T-cell (primary cell): ENCODE measurements at regions not wholly inside any gene's neighbourhood (a gene's known extent, or its start where the extent isn't known, plus 50 kb on each side); places are given as distances from the start of the nearest gene placed in this dataset.

Experiments
- ATAC-seq, 4 experiments: fragments of 200-7000 bp in 3 of 4; fragments of 150-1000 bp in 1 of 4; cut with Tn5 transposase; replicated peaks in 1 of 4; 1 replicate in 3 of 4; 2 replicates in 1 of 4; pipeline ENCODE4 v1.10.0; 2021; ENCODE audit warnings: moderate library complexity in 3 of 4, mild to moderate bottlenecking in 2 of 4, moderate number of reproducible peaks in 1 of 4
- CTCF ChIA-PET, 2 donors: fragments of 300-600 bp; sonication (Branson Sonifier 250); formaldehyde crosslinking; loops; one replicate each; lab custom pipeline; 2022; ENCODE audit warnings: antibody characterized with exemption in 2 of 2; lab: Charles Lee
- POLR2A ChIA-PET, 2 donors: fragments of 300-600 bp; sonication (Branson Sonifier 250); formaldehyde crosslinking; loops; one replicate each; lab custom pipeline; 2022; ENCODE audit warnings: antibody characterized with exemption in 2 of 2; lab: Charles Lee
- DNase-seq, 35 experiments: peaks; one replicate each; pipeline versions ENCODE4 v3.0.0 to v3.0.0-alpha.2; 2013 to 2023
- H3K27ac ChIP-seq: one replicate; pipeline ENCODE4 v1.5.1; 2013; ENCODE audit warnings: low read length
- H3K27me3 ChIP-seq, 2 experiments: replicated peaks in 1 of 2; 1 replicate in 1 of 2; 2 replicates in 1 of 2; pipeline versions ENCODE4 v1.6.1 to v1.7.0; 2013; ENCODE audit warnings: low read length in 1 of 2, mixed read lengths in 1 of 2; ENCODE audit not compliant: control insufficient read depth in 2 of 2, insufficient read depth in 2 of 2; ENCODE audit errors: extremely low read depth in 1 of 2
- H3K36me3 ChIP-seq, 2 donors: 1 replicate in 1 of 2; 2 replicates in 1 of 2; pipeline versions ENCODE4 v1.6.1 to v1.7.0; 2013; ENCODE audit warnings: low read length in 1 of 2; ENCODE audit not compliant: control insufficient read depth in 2 of 2, insufficient read depth in 1 of 2; ENCODE audit errors: extremely low read depth in 1 of 2
- H3K4me1 ChIP-seq, 2 experiments: 1 replicate in 1 of 2; 2 replicates in 1 of 2; pipeline versions ENCODE4 v1.6.1 to v1.7.0; 2013; ENCODE audit warnings: low read length in 2 of 2, mixed read lengths in 1 of 2; ENCODE audit not compliant: insufficient read depth in 2 of 2, control insufficient read depth in 1 of 2; ENCODE audit errors: extremely low read depth in 1 of 2
- H3K4me3 ChIP-seq, 2 donors: 1 replicate in 1 of 2; 2 replicates in 1 of 2; pipeline versions ENCODE4 v1.5.1 to v1.7.0; 2013; ENCODE audit warnings: mild to moderate bottlenecking in 2 of 2, low read length in 1 of 2, moderate library complexity in 1 of 2; ENCODE audit not compliant: control insufficient read depth in 1 of 2; ENCODE audit errors: extremely low read depth in 1 of 2
- H3K9me3 ChIP-seq: 2 replicates; pipeline ENCODE4 v1.7.0; 2013
- H3K27ac Mint-ChIP-seq, 2 donors: one replicate each; pipeline ENCODE4 v1.8.0; 2020 to 2021; ENCODE audit warnings: mild to moderate bottlenecking in 2 of 2, mixed read lengths in 2 of 2
- H3K27me3 Mint-ChIP-seq, 2 donors: one replicate each; pipeline ENCODE4 v1.8.0; 2021 to 2022; ENCODE audit warnings: mixed read lengths in 2 of 2
- H3K36me3 Mint-ChIP-seq: one replicate; pipeline ENCODE4 v1.8.0; 2021; ENCODE audit warnings: mixed read lengths
- H3K4me1 Mint-ChIP-seq, 3 donors: one replicate each; pipeline ENCODE4 v1.8.0; 2020 to 2022; ENCODE audit warnings: mixed read lengths in 3 of 3, mild to moderate bottlenecking in 1 of 3
- H3K4me3 Mint-ChIP-seq, 3 donors: one replicate each; pipeline ENCODE4 v1.8.0; 2020 to 2022; ENCODE audit warnings: mild to moderate bottlenecking in 3 of 3, mixed read lengths in 3 of 3, moderate library complexity in 3 of 3
- H3K9me3 Mint-ChIP-seq, 3 donors: one replicate each; pipeline ENCODE4 v1.8.0; 2020 to 2022; ENCODE audit warnings: mixed read lengths in 3 of 3
- WGBS: methylation state at CpG from one replicate; pipeline ENCODE4 v1.1.5; 2013; ENCODE audit warnings: missing lambda C conversion rate; ENCODE audit not compliant: insufficient coverage; 5-methylcytosine and 5-hydroxymethylcytosine counted together

DNA sequence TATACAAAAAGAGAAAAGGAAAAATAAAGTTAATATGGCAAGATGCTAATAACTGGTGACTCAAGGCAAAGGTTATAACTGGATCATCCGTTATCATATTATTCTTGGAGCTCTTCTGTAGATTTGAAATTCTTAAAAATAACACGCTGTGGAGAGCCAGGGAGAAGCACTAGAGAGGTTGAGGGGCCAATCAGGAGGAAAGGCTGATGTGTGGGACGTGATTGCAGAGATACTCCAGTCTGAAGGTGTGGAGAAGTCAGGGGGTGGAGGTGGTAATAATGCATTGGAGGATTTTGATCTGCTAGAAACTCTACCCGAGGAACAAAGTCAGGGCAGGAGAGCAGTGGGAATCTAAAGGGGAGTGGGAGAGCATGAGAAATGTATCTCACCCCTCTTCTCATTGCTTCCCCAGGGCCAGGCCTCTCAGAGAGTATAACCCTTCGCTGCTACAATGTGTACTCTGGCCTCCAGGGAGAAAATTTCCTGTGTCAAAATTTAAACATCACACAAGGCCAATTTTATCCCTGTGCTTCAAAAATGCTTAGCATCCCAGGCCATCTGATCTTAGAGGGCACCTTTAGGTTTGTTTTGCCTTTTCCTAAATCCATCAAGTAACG lies 211.5 kb upstream of the SEMA6D start:
- ATAC-seq: no peak
- Histone ChIP-seq H3K27me3 (no peaks in the 10 kb centered on the region), H3K9me3 (no peaks in the 10 kb centered on the region), H3K27ac (no peak overlapping the region), H3K4me1 (no peaks in the 10 kb centered on the region), H3K36me3 (no peaks in the 10 kb centered on the region), H3K4me3 (no peak overlapping the region)
- Mint-ChIP-seq H3K27ac (no peak overlapping the region), H3K27me3 (peaks cover 0 to 4% of the 10 kb centered on the region in 2 donors), H3K4me1 (no peaks in the 10 kb centered on the region), H3K9me3 (no peaks in the 10 kb centered on the region), H3K4me3 (no peak overlapping the region), H3K36me3 (no peaks in the 10 kb centered on the region)
- 86% methylated on average over 2 of the region's 6 CpGs for WGBS
- ChIA-PET CTCF (no interaction called here), POLR2A (no interaction called here)
- no peak for DNase-seq

DNA sequence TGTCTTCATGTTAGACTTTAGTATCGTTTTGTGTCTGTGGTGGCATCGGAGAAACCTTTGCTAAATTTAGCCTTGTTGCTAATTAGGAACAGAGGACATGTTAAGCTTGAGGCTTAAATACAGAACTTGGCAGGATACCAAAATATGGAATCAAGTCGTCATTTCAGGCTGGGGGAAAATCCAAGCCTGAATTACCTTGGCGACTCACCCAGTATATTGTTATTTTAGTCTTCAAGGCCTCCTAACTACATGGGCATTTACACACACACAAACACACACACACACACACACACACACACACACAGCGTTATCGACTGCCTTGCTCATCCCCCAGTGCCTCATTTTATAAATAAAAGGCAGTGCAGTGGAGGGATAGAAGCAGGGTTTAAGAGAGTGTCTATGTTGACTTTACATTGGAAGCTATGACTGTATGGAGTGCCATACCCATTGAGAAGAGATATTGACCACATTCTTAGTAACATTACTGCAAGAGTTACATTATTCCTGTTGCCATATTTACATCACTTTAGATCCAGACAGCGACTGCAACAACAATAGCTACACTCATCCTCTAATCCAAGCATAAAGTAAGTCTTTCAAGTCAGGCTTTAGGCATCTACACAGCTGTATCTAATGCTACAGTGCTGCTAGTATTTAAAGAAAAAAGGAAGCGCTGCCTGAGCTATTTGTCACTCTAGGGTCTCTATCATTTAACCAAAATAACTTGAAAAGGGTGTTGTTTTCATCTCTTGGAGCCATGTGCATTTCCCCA lies 210.8 kb upstream of the SEMA6D start:
- DNase-seq (no peak), ATAC-seq (no peak)
- H3K4me1 Mint-ChIP-seq: no peaks in the 10 kb centered on the region
- no peaks in the 10 kb centered on the region for H3K36me3 ChIP-seq
- ChIA-PET CTCF (no interaction called here), POLR2A (no interaction called here)
- H3K4me3 Mint-ChIP-seq: no peak overlapping the region
- H3K9me3 ChIP-seq: no peaks in the 10 kb centered on the region
- H3K4me3 ChIP-seq: no peak overlapping the region
- H3K9me3 Mint-ChIP-seq: no peaks in the 10 kb centered on the region
- H3K27me3 ChIP-seq: no peaks in the 10 kb centered on the region
- no peaks in the 10 kb centered on the region for H3K36me3 Mint-ChIP-seq
- no peak overlapping the region for H3K27ac ChIP-seq
- 60% methylated on average over 1 of the region's 8 CpGs for WGBS
- no peak overlapping the region for H3K27ac Mint-ChIP-seq
- no peaks in the 10 kb centered on the region for H3K4me1 ChIP-seq
- H3K27me3 Mint-ChIP-seq: peaks cover 0 to 4% of the 10 kb centered on the region in 2 donors

DNA sequence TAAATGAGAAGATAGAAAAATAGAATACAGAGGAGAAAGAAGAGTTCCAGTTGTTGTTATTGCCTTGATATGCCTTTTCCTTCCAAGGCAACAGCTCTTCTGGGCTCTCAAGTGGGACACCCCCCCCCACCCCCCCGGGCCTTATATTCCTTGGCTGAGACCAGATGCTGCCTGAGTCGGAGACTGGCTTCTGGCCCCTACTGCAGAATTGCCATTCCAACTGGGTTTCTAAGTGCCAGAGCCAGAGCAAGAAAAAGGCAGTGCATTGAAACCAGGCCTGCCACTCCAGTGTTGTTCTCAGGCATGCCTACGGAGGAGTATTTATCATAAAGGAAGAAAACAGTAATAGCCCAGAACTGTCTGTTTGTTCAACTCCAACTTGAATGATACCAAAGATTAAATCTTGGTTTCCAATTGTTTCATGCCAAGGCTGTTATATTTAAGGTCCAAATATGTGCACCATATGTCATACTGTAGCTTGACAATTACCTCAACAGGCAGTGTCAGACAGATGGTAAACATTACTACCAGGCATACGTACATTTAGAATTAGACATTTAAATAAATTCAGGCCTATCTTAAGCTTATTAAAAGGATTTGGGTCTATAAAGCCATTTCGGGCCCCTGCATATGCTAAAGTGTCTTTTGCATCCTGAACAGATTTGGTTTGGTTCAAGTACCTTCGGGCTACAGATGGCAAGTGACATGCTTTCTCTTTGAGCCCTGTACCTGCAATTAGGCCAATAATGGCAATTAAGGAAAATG lies 209.9 kb upstream of the SEMA6D start:
- no peak for DNase-seq
- no peaks in the 10 kb centered on the region for H3K36me3 Mint-ChIP-seq
- H3K27ac ChIP-seq: no peak overlapping the region
- ChIA-PET POLR2A (no interaction called here), CTCF (no interaction called here)
- H3K27ac Mint-ChIP-seq: no peak overlapping the region
- H3K4me1 Mint-ChIP-seq: no peaks in the 10 kb centered on the region
- peaks cover 0 to 4% of the 10 kb centered on the region in 2 donors for H3K27me3 Mint-ChIP-seq
- no peak overlapping the region for H3K4me3 ChIP-seq
- H3K9me3 ChIP-seq: no peaks in the 10 kb centered on the region
- 72% methylated on average over 2 of the region's 6 CpGs for WGBS
- no peaks in the 10 kb centered on the region for H3K27me3 ChIP-seq
- ATAC-seq: no peak
- H3K36me3 ChIP-seq: no peaks in the 10 kb centered on the region
- no peak overlapping the region for H3K4me3 Mint-ChIP-seq
- H3K4me1 ChIP-seq: no peaks in the 10 kb centered on the region
- H3K9me3 Mint-ChIP-seq: no peaks in the 10 kb centered on the region

DNA sequence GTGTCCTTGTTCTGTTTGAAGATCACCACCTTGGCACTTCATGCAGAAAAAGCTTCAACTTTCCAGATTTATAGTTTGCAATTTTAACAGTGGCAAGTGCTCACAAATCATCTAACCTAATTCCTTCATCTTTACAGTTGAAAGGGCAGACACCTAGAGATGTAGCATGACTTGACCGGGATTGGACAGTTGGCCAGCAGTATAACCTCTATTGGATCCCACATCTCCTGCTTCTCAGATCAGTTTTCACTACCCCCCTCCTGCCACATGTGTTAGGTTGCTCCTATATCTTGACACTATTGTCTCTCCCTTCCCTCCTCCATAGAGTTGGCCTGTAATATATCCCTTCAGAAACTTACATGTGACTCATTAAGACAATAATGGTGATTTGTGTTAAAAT lies 206.0 kb upstream of the SEMA6D start:
- Histone ChIP-seq H3K4me3 (no peak overlapping the region), H3K27ac (no peak overlapping the region), H3K4me1 (no peaks in the 10 kb centered on the region), H3K9me3 (no peaks in the 10 kb centered on the region), H3K27me3 (no peaks in the 10 kb centered on the region), H3K36me3 (no peaks in the 10 kb centered on the region)
- no peak overlapping the region for H3K27ac Mint-ChIP-seq
- ChIA-PET CTCF (no interaction called here), POLR2A (no interaction called here)
- no peaks in the 10 kb centered on the region for H3K4me1 Mint-ChIP-seq
- no peaks in the 10 kb centered on the region for H3K27me3 Mint-ChIP-seq
- H3K36me3 Mint-ChIP-seq: no peaks in the 10 kb centered on the region
- no peaks in the 10 kb centered on the region for H3K9me3 Mint-ChIP-seq
- WGBS: 75% methylated on average over 1 of the region's 1 CpG
- no peak for DNase-seq
- no peak for ATAC-seq
- H3K4me3 Mint-ChIP-seq: no peak overlapping the region

DNA sequence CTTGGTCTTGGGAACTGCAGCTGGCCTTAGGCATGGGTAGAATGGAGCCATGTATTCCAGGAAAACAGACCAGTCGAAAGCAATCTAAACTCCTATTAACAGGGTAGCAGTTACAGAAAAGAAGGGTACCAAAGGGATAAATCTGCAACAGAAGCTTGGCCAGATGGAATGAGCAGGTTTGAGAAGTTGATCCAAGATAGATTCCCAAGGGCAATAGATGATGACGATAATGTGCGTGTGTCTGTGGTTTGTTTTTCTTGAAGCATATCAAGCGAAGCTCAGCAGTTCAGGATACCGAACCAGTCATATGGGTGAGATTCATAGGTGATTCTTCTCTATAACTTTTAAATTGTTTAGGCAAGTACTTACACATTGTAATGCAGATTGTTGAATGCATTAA lies 203.8 kb upstream of the SEMA6D start:
- Histone ChIP-seq H3K27ac (no peak overlapping the region), H3K4me1 (no peaks in the 10 kb centered on the region), H3K9me3 (no peaks in the 10 kb centered on the region), H3K4me3 (no peak overlapping the region), H3K36me3 (no peaks in the 10 kb centered on the region), H3K27me3 (no peaks in the 10 kb centered on the region)
- H3K36me3 Mint-ChIP-seq: no peaks in the 10 kb centered on the region
- CTCF ChIA-PET: no interaction called here
- WGBS: 100% methylated on average over 1 of the region's 5 CpGs
- DNase-seq (no peak), ATAC-seq (no peak)
- H3K4me1 Mint-ChIP-seq: no peaks in the 10 kb centered on the region
- H3K27me3 Mint-ChIP-seq: no peaks in the 10 kb centered on the region
- H3K4me3 Mint-ChIP-seq: no peak overlapping the region
- POLR2A ChIA-PET: no interaction called here
- no peak overlapping the region for H3K27ac Mint-ChIP-seq
- H3K9me3 Mint-ChIP-seq: no peaks in the 10 kb centered on the region

DNA sequence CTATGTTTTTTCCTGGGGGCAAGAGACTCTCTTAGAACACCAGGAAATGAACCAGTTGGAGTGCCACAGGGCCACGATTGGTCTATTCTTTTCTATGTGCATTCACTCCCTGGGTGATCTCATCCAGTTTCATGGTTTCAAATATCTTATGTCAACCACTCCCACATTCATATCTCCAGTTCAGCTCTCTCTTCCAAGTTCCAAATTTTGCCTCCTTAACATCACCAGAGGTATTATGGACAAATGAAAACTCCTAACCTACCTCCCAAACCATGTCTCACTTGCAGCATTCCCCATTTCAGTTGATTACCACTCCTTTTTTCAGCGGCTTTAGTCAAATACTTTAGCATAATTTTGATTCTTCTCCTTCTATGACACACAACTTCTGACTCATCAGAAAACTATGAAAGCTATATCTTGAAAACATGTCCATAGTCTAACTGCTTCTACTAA lies 203.1 kb upstream of the SEMA6D start:
- WGBS: 92% methylated on average over 2 of the region's 2 CpGs
- no peaks in the 10 kb centered on the region for H3K4me1 Mint-ChIP-seq
- no peaks in the 10 kb centered on the region for H3K9me3 Mint-ChIP-seq

More for the DNA sequence above, 203.1 kb upstream of the SEMA6D start:
- H3K27ac ChIP-seq: no peak overlapping the region
- POLR2A ChIA-PET: no interaction called here
- ATAC-seq (no peak), DNase-seq (no peak)
- H3K27me3 Mint-ChIP-seq: no peaks in the 10 kb centered on the region
- no peaks in the 10 kb centered on the region for H3K4me1 ChIP-seq
- no peaks in the 10 kb centered on the region for H3K27me3 ChIP-seq
- no peaks in the 10 kb centered on the region for H3K36me3 Mint-ChIP-seq
- no peak overlapping the region for H3K4me3 Mint-ChIP-seq
- H3K9me3 ChIP-seq: no peaks in the 10 kb centered on the region
- H3K36me3 ChIP-seq: no peaks in the 10 kb centered on the region
- H3K4me3 ChIP-seq: no peak overlapping the region
- no peak overlapping the region for H3K27ac Mint-ChIP-seq
- CTCF ChIA-PET: no interaction called here
